Panc1 (cell line): ENCODE measurements at regions not wholly inside any gene's neighbourhood (a gene's known extent, or its start where the extent isn't known, plus 50 kb on each side); places are given as distances from the start of the nearest gene placed in this dataset.

Experiments used
- POLR2AphosphoS5 ChIP-seq: IDR thresholded peaks from 2 replicates; pipeline ENCODE4 v1.6.1; 2012; ENCODE audit warnings: mild to moderate bottlenecking, low read depth, low read length, moderate library complexity
- TF ChIP-seq, protein P1 (sequence below): fragments of 450-650 bp; IDR thresholded peaks from 2 replicates; pipeline ENCODE4 v1.5.1; 2017; ENCODE audit warnings: mild to moderate bottlenecking
- TF ChIP-seq, protein P2 (sequence below), 2 experiments: IDR thresholded peaks; 2 replicates each; pipeline ENCODE4 v1.6.1; 2011 to 2012; ENCODE audit warnings: low read depth in 2 of 2, control low read depth in 1 of 2, low read length in 1 of 2, mild to moderate bottlenecking in 1 of 2, moderate library complexity in 1 of 2; ENCODE audit not compliant: insufficient read depth in 1 of 2

DNA sequence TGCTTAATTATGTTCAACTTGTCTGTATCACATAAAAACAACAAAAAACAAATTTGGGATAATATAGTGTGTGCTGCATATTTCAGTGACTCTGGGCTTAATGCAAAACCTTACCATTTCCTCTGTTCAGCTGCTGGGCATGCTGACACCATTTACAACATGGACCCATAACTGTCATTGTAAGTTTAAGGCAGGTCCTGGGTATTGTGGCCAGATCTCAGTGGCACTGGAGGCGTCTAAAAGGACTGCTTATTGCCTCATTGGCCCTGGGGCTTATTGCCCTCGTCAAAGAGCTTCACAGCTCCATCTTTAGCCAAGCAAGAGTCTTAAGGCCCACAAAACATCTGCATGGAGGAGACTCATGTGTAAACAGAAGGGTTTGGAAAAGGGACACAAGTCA is 390.2 kb downstream of the NR2F2 start:
- TF ChIP-seq, protein P1, sequence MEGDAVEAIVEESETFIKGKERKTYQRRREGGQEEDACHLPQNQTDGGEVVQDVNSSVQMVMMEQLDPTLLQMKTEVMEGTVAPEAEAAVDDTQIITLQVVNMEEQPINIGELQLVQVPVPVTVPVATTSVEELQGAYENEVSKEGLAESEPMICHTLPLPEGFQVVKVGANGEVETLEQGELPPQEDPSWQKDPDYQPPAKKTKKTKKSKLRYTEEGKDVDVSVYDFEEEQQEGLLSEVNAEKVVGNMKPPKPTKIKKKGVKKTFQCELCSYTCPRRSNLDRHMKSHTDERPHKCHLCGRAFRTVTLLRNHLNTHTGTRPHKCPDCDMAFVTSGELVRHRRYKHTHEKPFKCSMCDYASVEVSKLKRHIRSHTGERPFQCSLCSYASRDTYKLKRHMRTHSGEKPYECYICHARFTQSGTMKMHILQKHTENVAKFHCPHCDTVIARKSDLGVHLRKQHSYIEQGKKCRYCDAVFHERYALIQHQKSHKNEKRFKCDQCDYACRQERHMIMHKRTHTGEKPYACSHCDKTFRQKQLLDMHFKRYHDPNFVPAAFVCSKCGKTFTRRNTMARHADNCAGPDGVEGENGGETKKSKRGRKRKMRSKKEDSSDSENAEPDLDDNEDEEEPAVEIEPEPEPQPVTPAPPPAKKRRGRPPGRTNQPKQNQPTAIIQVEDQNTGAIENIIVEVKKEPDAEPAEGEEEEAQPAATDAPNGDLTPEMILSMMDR: no peak
- no peak for TF ChIP-seq POLR2AphosphoS5
- TF ChIP-seq, protein P2, sequence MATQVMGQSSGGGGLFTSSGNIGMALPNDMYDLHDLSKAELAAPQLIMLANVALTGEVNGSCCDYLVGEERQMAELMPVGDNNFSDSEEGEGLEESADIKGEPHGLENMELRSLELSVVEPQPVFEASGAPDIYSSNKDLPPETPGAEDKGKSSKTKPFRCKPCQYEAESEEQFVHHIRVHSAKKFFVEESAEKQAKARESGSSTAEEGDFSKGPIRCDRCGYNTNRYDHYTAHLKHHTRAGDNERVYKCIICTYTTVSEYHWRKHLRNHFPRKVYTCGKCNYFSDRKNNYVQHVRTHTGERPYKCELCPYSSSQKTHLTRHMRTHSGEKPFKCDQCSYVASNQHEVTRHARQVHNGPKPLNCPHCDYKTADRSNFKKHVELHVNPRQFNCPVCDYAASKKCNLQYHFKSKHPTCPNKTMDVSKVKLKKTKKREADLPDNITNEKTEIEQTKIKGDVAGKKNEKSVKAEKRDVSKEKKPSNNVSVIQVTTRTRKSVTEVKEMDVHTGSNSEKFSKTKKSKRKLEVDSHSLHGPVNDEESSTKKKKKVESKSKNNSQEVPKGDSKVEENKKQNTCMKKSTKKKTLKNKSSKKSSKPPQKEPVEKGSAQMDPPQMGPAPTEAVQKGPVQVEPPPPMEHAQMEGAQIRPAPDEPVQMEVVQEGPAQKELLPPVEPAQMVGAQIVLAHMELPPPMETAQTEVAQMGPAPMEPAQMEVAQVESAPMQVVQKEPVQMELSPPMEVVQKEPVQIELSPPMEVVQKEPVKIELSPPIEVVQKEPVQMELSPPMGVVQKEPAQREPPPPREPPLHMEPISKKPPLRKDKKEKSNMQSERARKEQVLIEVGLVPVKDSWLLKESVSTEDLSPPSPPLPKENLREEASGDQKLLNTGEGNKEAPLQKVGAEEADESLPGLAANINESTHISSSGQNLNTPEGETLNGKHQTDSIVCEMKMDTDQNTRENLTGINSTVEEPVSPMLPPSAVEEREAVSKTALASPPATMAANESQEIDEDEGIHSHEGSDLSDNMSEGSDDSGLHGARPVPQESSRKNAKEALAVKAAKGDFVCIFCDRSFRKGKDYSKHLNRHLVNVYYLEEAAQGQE (IDR thresholded peaks at IDR 0.05; ENCODE audit: insufficient read depth in 1 of 2, low read depth in 2 of 2, low read length in 1 of 2): no peak
